Adrenal gland (tissue), 9 donors: ENCODE measurements at regions not wholly inside any gene's neighbourhood (a gene's known extent, or its start where the extent isn't known, plus 50 kb on each side); places are given as distances from the start of the nearest gene placed in this dataset.

Source experiments
- DNase-seq, 7 donors: peaks; one replicate each; pipeline ENCODE4 v3.0.0-alpha.2; 2019 to 2020
- H3K27ac ChIP-seq, 5 donors: fragments of 200-600 bp; sonication (generic) in 4 of 5; 1 replicate in 3 of 5; 2 replicates in 2 of 5; pipeline versions ENCODE4 v1.5.1 to v1.8.0; 2016 to 2020; ENCODE audit warnings: mild to moderate bottlenecking in 1 of 5
- H3K27me3 ChIP-seq: fragments of 200-600 bp; 2 replicates; pipeline ENCODE4 v1.8.0; 2021
- H3K36me3 ChIP-seq, 2 donors: fragments of 200-600 bp; replicated peaks in 1 of 2; 1 replicate in 1 of 2; 2 replicates in 1 of 2; pipeline versions ENCODE4 v1.5.1 to v1.8.0; 2018 to 2022
- H3K4me1 ChIP-seq, 2 donors: fragments of 200-600 bp; replicated peaks in 1 of 2; 1 replicate in 1 of 2; 2 replicates in 1 of 2; pipeline versions ENCODE4 v1.5.1 to v1.8.0; 2018 to 2021
- H3K4me3 ChIP-seq, 4 donors: fragments of 200-600 bp; sonication (generic) in 3 of 4; one replicate each; pipeline ENCODE4 v1.5.1; 2016 to 2018
- H3K9me3 ChIP-seq, 3 donors: fragments of 200-600 bp; sonication (generic) in 1 of 3; replicated peaks in 1 of 3; 1 replicate in 2 of 3; 2 replicates in 1 of 3; pipeline versions ENCODE4 v1.5.1 to v1.8.0; 2016 to 2021
- POLR2A ChIP-seq, 2 donors: fragments of 450-650 bp; IDR thresholded peaks; one replicate each; pipeline ENCODE4 v1.6.1; 2017; ENCODE audit warnings: antibody characterized with exemption in 2 of 2, mild to moderate bottlenecking in 2 of 2, moderate library complexity in 1 of 2
- WGBS, 4 donors: extraction: QIAGEN DNeasy Blood & Tissue Kit in 2 of 4; methylation state at CpG; one replicate each; pipeline versions ENCODE4 v1.1.5 to v1.1.7; 2013 to 2017; 5-methylcytosine and 5-hydroxymethylcytosine counted together
- intact Hi-C, 2 donors: fragments of 100-400 bp; cut with DNase I; formaldehyde crosslinking; loops; one replicate each; pipeline versions ENCODE4 v1.14.1 to v1.15.0; 2022 to 2023
- TF ChIP-seq, protein P1 (sequence below), 6 experiments: fragments of 450-650 bp in 4 of 6; fragments of 200-600 bp in 2 of 6; sonication (generic) in 1 of 6; IDR thresholded peaks; 1 replicate in 5 of 6; 2 replicates in 1 of 6; pipeline versions ENCODE4 v1.5.1 to v1.8.0; 2016 to 2021; ENCODE audit warnings: antibody characterized with exemption in 6 of 6, mild to moderate bottlenecking in 2 of 6, moderate library complexity in 1 of 6
- donor health status: healthy with polysubstance abuse.
- donor health status: Bipolar disorder and iron deficiency.
- donor health status: DM: yes; HTN: yes; CAD: no.
- donor health status: DM: no; HTN: no; CAD: no.
- donor health status: DM: no; HTN: no; CAD: no.

DNA sequence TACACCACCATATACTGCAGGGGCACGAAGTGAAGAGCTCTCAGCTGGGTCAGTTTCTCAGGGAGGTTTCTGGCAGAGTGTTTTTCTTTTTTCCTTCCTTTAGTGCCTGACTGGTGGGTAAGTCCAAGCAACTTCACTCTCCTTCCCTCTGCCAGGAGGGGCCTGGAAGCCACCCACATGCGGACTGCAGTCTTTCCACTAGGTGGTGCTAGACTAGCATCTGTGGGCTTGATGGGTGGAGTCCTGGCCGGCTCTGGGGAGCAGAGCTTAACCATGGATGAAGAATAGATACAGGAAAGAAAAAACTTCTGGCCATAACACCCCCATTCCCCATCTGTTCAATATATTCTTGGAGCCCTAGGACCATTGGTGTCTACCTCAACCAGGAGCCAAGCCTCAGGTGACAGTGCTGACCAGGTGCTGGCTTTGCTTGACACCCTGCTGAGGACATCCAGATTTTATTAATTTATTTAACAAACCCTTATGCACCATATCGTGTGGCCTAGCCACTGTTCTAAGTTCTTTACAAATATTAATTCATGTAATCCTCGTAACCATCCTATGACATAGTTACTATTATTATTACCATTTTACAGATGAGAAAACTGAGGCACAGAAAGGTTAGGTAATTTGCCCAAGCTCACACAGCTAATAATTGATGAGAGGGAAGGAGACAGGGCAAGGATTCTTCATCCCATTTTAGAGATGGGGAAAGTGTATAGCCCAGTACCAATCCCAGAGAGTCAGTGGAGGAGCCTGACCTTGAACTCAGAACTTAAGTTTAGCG, 126.7 kb upstream of the CSF3R start:
- no peaks in the 10 kb centered on the region for H3K36me3 ChIP-seq

DNA sequence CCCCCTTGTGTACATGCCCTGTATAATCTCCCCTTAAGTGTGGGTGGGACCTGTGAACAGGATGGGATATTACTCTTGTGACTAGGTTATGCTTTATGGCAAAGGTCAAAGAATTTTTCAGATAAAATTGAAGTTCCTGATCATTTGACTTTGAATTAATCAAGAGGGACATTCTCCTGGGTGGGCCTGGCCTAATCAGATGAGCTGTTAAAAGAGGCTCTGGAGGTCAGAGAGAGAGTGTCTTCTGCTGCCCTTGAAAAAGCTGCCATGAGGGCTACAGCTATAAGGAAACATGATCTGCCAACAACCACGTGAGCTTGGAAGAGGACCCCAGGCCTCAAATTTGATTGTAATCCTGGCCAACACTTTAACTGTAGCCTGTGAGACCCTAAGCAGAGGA, 125.6 kb upstream of the CSF3R start:
- H3K9me3 ChIP-seq: no peaks in the 10 kb centered on the region
- H3K4me1 ChIP-seq: no peaks in the 10 kb centered on the region
- H3K27me3 ChIP-seq: no peaks in the 10 kb centered on the region
- DNase-seq: no peak
- no peak overlapping the region for H3K27ac ChIP-seq
- no peak overlapping the region for H3K4me3 ChIP-seq
- no peaks in the 10 kb centered on the region for H3K36me3 ChIP-seq
- 19 to 50% (median 38%) methylated on average over 1 of the region's 1 CpG for WGBS, 4 donors
- TF ChIP-seq POLR2A (IDR thresholded peaks at IDR 0.05): no peak
- TF ChIP-seq, protein P1, sequence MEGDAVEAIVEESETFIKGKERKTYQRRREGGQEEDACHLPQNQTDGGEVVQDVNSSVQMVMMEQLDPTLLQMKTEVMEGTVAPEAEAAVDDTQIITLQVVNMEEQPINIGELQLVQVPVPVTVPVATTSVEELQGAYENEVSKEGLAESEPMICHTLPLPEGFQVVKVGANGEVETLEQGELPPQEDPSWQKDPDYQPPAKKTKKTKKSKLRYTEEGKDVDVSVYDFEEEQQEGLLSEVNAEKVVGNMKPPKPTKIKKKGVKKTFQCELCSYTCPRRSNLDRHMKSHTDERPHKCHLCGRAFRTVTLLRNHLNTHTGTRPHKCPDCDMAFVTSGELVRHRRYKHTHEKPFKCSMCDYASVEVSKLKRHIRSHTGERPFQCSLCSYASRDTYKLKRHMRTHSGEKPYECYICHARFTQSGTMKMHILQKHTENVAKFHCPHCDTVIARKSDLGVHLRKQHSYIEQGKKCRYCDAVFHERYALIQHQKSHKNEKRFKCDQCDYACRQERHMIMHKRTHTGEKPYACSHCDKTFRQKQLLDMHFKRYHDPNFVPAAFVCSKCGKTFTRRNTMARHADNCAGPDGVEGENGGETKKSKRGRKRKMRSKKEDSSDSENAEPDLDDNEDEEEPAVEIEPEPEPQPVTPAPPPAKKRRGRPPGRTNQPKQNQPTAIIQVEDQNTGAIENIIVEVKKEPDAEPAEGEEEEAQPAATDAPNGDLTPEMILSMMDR (IDR thresholded peaks at IDR 0.05): no peak
- intact Hi-C loops: no loop called here

More for the DNA sequence above, 126.7 kb upstream of the CSF3R start:
- TF ChIP-seq, protein P1 (IDR thresholded peaks at IDR 0.05): peak; percentile 27 to 59 (median 42)
- TF ChIP-seq POLR2A (IDR thresholded peaks at IDR 0.05): no peak
- intact Hi-C loops: no loop called here
- DNase-seq: peak; percentile 26 to 65 (median 35)
- no peak overlapping the region for H3K4me3 ChIP-seq
- no peaks in the 10 kb centered on the region for H3K4me1 ChIP-seq
- no peak overlapping the region for H3K27ac ChIP-seq
- no peaks in the 10 kb centered on the region for H3K9me3 ChIP-seq
- H3K27me3 ChIP-seq: no peaks in the 10 kb centered on the region
- WGBS, 4 donors: 40 to 47% (median 41%) methylated on average over 6 of the region's 6 CpGs

DNA sequence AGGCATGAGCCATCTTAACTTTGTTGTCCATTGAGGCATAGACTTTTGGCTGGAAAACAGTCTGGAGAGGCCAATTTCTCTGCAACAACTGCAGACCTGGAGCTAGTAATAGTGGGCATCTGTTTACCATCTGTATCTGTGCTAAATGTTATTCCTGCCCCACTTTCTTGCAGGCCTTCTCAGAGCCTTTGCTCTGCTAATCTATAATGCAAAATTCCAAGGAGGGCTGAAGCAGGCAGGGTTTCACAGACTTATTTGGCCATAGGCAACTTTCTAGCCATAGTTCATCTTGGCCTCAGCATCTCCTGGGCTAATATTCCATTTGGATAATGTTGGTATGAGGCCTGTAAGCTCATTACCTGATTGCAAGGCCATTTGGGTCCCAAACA, 124.5 kb upstream of the CSF3R start:
- H3K4me1 ChIP-seq: no peaks in the 10 kb centered on the region
- no peak for DNase-seq
- no peaks in the 10 kb centered on the region for H3K36me3 ChIP-seq
- H3K9me3 ChIP-seq: no peaks in the 10 kb centered on the region
- H3K27me3 ChIP-seq: no peaks in the 10 kb centered on the region
- TF ChIP-seq POLR2A (IDR thresholded peaks at IDR 0.05): no peak
- TF ChIP-seq, protein P1 (IDR thresholded peaks at IDR 0.05): no peak
- H3K4me3 ChIP-seq: no peak overlapping the region
- intact Hi-C loops: no loop called here
- no peak overlapping the region for H3K27ac ChIP-seq

DNA sequence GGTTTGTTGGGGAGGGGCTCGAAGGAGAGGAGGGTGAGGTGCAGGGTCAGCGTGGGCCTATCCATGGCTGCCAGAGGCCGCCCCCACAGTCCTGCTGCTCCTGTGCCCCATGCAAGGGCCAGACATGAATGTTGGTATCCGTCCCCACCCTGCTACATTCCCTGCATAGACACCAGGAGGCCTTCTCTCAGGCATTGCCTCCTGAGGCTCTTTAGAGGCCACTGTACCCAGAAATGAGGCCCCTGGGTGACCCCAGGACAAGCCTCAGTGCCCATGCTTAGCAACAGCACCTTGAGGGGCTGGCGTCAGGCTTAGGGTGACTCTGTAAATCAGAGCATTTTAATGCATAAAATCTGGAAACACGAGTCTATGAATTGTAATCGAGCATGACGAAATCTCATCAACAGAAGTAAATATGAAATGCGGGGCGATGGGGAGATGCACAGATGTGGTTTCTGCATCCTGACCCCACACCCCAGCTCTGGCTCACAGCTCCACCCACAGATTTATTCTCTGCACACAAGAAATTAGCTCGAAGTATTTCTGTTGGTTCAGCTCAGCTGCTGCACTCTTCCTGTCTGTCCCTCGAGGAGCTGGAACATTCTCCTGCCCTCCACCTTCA, 124.0 kb upstream of the CSF3R start:
- Histone ChIP-seq H3K36me3 (no peaks in the 10 kb centered on the region), H3K9me3 (no peaks in the 10 kb centered on the region), H3K4me1 (no peaks in the 10 kb centered on the region), H3K27me3 (no peaks in the 10 kb centered on the region), H3K4me3 (no peak overlapping the region), H3K27ac (no peak overlapping the region)
- DNase-seq: no peak
- intact Hi-C loops: no loop called here
- TF ChIP-seq, protein P1 (IDR thresholded peaks at IDR 0.05): no peak
- TF ChIP-seq POLR2A (IDR thresholded peaks at IDR 0.05): no peak
- WGBS, 4 donors: 71 to 77% (median 75%) methylated on average over 8 to 12 of the region's 12 CpGs
